Right ventricle myocardium inferior (tissue), 1 donor: ENCODE measurements at regions not wholly inside any gene's neighbourhood (a gene's known extent, or its start where the extent isn't known, plus 50 kb on each side); places are given as distances from the start of the nearest gene placed in this dataset.

ENCODE experiments used
- ATAC-seq: fragments of 200-7000 bp; cut with Tn5 transposase; one replicate; pipeline ENCODE4 v1.9.1; 2020; ENCODE audit warnings: mild to moderate bottlenecking, moderate library complexity
- DNase-seq: peaks from one replicate; pipeline ENCODE4 v3.0.0; 2021; ENCODE audit errors: missing footprints
- intact Hi-C: fragments of 100-400 bp; cut with DNase I; formaldehyde crosslinking; loops from one replicate; pipeline ENCODE4 v1.11.0; 2022
- donor health status: DM: no; HTN: yes; CAD: no; lungs with severe emphysema.

DNA sequence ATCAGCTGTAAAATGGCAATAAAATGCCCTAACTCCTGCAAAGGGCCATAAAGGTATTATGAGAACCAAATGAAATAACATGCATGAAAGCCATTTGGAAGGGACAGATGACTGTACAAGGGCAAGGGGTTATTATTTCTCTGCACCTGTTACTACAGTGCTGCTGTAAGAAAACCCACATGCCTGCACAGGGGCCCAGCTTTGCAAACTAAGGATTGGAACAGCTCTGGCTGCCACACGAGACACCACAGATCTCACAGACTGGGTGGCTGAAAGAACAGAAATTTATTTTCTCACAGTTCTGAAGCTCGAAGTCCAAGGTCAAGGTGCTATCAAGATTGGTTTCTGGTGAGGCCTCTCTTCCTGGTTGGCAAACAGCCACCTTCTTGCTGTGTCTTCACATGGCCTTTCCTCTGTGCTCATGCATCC, 409.0 kb upstream of the NRP1 start:
- DNase-seq (no peak), ATAC-seq (no peak)
- intact Hi-C loops: no loop called here

DNA sequence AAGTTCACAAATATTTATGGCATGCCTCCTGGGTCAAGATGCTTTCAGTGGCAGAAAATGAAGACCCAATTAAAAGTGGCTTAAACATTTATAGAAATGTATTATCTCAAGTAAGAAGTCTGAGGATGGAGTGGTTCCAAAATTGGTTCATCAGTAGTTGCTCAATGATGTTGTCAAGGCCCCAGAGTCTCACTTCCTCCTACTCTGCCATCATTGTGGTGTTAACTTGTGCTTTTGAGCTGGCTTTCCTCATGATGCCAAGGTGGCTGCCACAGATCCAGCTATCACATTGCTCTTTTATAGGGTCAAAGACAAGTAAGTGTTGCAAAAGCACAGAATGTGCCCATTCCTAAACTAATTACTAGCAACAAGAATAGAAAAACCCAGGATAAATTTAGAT, 404.6 kb upstream of the NRP1 start:
- intact Hi-C loops: no loop called here
- no peak for DNase-seq
- no peak for ATAC-seq

DNA sequence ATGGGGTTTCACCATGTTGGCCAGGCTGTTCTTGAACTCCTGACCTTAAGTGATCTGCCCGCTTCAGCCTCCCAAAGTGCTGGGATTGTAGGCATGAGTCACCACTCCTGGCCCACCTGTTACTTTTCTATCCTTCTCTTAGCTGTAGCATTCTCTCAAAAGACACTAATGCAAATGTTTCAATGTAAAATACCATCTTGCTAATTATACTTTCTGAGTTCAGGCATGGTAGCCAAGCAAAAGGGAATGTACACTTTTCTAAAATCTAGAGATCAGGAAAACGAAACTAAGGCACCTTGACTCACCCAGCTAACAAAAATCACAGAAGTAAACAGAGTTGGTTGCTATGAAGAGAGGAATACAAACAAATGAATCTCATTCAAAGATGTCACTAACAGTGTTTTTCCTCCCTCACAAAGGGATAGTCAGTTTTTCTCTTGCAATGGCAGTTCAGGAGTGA, 401.0 kb upstream of the NRP1 start:
- DNase-seq (no peak), ATAC-seq (no peak)
- intact Hi-C loops: no loop called here

DNA sequence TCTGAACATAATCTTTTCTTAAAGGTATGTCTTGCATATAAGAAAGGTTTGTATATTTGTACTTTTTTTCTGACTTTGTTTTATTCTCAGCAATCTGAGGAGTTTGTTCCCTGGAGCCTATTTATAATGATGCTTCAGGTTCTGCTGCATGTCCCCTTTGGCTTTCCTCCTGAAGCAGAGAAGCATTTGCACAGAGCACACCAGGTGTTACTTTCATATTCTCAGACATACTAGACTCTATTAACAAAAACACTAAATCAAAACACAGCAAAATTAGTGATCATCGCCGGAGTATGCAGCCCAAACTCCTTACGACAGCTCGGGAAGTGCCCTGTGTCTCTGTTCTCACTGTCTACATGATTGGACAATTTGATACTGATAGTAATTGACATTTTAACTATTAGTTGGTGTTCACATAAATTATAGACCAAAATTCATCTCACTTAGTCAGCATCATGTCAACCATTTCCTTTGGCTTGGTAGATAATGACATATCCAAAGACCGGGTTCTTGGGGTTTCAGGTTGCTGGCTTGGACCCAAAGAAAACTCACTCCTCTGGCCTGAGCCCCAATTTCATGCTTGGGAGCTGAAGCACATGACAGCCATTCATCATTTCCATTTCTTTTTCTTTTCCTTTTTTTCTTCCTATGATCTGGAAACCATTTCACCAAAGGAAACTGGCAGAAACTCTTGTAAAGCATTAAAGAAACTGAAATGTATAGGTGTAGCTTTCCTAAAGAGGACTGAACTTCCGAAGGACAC, 400.1 kb upstream of the NRP1 start:
- ATAC-seq (no peak), DNase-seq (no peak)
- intact Hi-C loops: no loop called here

DNA sequence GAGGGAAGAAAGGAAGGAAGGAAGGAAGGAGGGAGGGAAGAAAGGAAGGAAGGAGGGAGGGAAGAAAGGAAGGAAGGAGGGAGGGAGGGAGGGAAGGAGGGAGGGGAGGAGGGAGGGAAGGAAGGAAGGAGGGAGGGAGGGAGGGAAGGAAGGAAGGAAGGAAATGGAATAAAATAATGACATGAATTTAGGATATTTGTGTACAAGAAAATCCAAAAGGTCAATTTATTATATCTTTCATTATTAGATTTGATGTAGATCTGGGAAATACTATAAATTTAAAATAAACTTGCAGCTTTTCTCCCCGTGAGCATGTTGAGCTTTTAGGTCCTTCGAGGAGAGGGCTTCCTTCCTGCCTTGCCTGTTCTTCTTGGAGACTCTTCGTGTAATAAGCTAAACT, 398.6 kb upstream of the NRP1 start:
- DNase-seq (no peak), ATAC-seq (no peak)
- intact Hi-C loops: no loop called here

DNA sequence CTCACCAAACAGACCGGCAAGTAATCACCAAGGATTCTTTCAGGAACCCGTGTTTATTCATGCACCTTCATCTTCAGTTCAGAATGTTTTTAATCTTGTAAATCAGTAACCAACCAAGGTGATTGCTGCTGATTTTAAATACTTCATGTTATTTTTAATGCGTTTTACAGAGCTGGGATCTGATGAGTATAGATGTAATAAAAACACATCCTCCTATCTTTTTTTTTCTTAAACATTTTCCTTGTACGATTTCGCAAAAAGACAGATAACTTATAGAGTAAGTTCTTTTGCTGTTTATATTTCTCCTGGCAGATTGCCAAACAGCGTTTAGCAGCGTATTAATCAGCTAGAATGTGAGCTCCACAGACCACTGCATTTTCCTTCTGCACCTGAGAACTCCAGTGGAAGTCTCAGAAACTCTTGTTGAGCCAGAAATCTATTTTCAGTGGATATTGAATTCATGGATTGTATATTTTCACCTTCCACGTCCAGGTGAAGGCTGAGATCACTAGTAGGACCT, 397.8 kb upstream of the NRP1 start:
- ATAC-seq (no peak), DNase-seq (no peak)
- intact Hi-C loops: no loop called here

DNA sequence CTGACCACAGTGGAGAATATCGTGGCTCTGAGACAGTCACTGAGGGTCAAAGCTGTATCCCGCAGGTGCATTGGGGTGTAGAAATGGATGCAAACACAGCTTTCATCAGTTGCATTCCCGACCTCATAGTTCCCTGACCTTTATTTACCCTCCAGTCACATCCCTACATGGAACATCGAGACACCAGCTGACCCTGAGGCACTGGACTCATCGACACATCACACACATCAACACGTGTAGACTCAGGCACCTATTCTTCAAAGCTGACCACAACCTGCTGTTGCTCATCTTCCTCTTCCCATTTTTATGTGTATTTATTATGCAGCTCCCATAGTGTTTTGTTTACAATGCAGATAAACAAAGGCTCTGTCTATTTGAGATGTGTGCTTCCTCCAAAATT, 396.9 kb upstream of the NRP1 start:
- ATAC-seq (no peak), DNase-seq (no peak)
- intact Hi-C loops: no loop called here

DNA sequence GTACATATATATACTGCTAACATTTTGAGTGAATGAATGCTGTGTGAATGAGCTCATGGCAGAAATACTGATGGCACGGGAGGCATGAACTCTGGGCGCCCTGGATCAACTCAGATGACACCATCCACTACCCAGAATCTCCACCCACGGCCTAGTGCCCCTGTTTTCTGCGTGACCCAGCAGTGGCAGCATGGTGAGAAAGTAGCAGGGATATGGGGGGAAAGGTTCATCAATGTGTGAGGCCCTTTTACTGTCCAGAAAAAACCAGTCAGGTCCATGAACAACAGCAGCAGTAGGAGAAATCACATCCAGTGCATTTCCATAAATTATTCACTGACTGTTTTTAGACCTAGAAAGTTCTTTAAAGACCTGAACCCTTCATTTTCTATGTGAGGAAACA, 391.0 kb upstream of the NRP1 start:
- no peak for DNase-seq
- no peak for ATAC-seq
- intact Hi-C loops: no loop called here

DNA sequence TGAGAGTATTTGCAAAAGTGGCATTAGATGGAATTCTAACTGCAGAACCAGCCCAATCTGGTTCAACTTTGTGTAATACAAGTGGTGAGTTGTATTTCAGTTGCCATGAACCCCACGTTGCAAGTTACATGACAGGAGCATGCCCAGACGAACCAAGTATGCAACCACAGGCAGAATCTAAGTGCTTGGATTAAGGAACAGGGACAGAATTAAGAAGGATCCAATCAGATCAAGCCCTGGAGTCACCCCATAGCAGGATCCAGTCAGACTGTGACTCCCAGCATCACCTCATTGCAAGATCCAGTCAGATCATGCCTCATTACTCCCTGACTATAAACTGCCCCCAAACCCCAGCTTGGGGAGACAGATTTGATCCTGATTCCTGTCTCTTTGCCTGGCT, 388.7 kb upstream of the NRP1 start:
- DNase-seq (no peak), ATAC-seq (no peak)
- intact Hi-C loops: loop anchor here (5.0 kb wide), 1 partner anchor 74 kb away; no protein-coding TSS in a partner anchor

DNA sequence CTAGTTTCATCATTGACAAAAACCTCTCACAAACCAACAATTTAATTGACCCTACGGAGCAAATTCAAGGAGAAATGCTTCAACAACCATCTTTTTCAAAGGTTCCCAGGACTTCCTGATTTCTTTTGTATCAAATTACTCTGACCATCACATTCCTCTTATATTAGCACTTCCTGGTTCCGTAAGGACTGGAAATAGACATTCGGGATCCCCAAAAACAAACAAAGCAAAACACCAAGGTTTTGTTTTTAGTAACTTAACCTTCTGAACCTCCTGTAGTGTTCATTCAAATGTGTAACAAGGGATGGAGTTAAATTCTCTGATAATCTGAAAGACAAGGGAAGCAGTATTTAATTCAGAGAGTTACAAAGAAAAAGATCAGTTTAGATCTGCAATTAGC, 387.6 kb upstream of the NRP1 start:
- intact Hi-C loops: loop anchor here (5.0 kb wide), 1 partner anchor 75 kb away; no protein-coding TSS in a partner anchor
- no peak for ATAC-seq
- DNase-seq: no peak

DNA sequence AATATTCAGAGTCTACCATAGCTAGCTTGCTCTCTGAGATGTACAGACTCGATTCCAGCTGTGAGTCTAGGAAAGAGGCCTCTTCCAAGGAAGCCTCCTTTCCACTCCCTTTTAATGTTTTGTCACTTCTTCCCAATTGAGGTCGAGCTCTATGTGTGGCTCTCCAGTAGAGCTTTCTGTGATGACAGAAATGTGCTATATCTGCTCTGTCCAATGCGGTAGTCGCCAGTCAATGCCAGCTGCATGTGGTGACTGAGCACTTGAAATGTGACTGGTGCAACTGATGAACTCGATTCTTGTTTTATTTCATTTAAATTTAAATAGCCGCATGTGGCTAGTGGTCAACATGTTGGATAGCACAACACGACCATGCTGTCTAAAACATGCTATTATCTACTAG, 387.0 kb upstream of the NRP1 start:
- intact Hi-C loops: loop anchor here (5.0 kb wide), 1 partner anchor 76 kb away; no protein-coding TSS in a partner anchor
- DNase-seq: no peak
- ATAC-seq: peak; percentile 63

DNA sequence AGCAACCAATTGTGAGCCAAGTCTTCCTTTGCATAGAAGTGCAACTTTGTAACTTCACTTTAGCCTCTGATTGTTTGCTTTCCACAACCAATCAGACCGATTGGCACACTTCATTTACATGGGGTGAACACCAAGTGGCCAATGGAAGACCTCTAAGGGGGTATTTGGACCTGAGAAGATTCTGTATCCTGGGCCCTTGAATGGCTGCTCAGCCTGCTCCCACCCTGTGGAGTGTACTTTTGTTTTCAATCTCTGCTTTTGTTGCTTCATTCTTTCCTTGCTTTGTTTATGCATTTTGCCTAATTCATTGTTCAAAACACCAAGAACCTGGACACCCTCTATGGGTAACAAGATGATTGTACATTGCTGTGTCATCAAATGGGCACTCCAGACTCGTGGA, 385.7 kb upstream of the NRP1 start:
- no peak for ATAC-seq
- intact Hi-C loops: loop anchor here (5.0 kb wide), 1 partner anchor 77 kb away; no protein-coding TSS in a partner anchor
- DNase-seq: no peak

DNA sequence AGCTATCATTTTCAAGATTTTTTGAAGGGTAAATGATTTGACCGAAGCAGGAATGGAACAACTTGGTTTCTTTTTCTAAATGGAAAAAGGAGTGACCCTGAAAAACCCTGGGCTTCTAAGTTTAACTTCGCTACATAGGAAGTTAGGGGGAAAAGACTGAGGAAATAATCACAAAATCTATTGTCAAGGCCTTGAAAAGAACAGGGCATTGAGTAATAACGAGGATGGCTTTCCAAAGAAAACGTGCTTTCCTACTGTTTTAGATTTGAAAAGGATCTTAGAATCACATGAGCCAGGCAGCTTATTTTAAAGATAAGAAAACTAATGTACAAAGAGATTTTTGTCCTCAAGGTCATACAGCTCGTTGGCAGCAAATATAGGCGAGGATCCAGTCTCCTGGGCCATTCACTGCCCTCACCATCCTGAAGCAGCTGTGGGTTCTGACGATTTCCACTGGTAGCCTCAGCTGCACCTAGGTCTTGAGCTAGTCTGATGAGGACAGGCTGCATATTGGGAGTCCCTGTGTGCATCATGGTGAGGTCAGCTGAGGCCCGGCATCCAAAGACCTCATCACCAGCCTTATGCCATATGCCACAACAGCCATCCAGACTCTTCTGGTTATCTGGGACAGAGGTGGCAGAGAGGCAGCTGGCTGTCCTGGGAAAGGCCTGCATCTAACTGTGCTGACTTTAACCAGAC, 384.7 kb upstream of the NRP1 start:
- intact Hi-C loops: loop anchor here (5.0 kb wide), 1 partner anchor 382 kb away; no protein-coding TSS in a partner anchor
- DNase-seq: no peak
- peak; percentile 53 for ATAC-seq

DNA sequence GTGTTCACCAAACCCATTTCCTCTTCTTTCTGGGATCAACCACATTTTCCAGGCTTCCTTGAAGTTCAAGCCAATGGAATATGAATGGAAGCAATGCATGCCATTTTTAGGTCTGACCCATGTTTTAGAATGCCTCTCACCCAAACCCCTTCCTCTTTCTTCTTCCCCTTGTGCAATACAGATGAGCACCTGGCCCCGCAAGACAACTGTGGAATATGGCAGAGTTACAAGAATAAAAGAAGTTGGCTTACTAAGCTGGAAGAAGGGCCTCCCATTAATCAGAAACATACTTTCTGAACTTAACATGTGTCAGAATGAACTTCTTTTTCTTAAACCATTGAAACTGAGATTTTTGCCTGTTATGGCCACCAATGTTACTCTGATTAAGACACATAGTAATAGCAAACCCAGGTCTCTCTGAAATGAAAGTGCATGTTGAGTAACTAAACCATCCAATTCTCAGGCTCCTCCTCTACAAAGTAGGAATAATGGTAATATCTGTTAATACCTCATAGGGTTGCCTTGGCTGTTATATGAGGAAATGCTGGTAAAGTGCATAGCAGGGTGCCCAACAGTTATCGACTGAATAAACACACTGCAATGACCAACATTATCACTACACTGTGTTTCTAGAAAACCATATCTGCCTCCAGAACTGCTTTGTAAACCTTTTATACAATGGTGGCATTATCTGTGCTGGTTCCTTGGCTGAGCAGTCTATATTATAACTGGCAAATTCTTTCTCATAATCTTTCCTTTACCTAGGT, 382.2 kb upstream of the NRP1 start:
- no peak for ATAC-seq
- intact Hi-C loops: loop anchor here (5.0 kb wide), 1 partner anchor 379 kb away; no protein-coding TSS in a partner anchor
- no peak for DNase-seq

DNA sequence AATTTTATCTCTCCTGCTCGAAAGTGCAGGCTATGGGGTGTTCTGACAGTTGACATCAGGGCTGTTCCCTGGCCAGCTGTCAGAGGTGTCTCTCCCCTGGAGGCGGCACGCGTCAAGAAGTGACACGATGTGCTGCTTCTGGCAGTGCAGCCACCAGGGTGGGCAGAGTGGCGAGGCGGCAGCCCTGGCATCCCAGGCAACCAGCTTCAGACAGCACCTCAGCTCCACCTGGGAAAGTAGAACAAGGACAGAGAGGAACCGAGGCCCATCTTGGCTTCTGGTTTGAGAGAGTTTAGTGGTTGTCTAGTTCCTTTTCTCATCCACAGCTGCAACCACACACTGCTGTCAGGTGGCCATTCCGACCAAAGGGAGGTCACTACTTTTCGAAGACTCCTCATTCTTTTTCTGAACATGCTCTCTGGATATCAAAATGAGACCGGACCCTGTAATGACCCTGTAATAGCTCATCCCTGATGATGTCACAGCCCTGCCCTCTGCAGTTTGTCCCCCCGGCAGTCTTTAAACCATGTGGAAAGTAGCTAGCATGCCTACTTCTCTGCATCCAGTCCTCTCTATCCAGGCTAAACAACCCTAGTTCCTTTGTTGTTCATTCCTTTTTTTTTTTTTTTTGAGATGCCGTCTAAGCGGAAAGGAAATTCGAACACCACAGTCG, 381.0 kb upstream of the NRP1 start:
- intact Hi-C loops: loop anchor here (5.0 kb wide), 1 partner anchor 378 kb away; no protein-coding TSS in a partner anchor
- no peak for DNase-seq

DNA sequence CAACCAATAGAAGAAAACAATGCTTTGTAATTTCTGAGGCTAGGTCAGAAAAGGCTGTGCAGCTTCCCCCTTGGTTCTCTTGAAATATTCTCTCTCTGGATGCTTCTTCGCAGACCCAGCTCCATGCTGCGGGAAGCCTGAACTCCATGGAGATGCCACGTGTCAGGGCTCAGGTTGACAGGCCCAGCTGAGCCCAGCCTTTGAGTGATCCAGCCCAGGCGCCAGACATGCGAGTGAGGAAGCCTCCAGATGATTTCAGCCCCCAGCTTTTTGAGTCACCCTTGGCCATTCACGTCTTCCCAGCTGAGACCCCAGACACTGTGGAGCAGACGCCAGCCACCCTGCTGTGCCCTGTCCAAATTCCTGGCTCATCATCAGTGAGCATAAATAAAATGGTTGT, 378.4 kb upstream of the NRP1 start:
- ATAC-seq (no peak), DNase-seq (no peak)
- intact Hi-C loops: no loop called here

More for the DNA sequence above, 381.0 kb upstream of the NRP1 start:
- peak; percentile 73 for ATAC-seq

DNA sequence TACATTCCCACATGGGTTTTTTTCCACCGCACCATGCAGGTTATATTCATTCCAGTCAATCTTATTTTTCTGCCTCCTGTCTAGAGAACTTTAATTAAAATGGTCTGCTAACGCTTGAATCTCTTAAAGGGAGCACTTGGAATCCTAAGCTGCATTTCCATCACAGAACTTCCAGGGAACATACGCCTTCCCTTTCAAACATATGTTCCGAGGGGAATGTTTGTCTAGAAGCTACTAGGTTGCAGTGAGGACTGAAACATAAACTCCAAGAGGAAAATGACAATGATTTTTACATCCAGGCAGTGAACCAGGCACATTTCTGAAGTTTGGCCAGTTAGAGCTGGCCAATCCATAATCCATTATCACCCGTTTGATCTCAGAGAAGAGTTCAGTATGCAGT, 375.5 kb upstream of the NRP1 start:
- DNase-seq: no peak
- no peak for ATAC-seq
- intact Hi-C loops: no loop called here

DNA sequence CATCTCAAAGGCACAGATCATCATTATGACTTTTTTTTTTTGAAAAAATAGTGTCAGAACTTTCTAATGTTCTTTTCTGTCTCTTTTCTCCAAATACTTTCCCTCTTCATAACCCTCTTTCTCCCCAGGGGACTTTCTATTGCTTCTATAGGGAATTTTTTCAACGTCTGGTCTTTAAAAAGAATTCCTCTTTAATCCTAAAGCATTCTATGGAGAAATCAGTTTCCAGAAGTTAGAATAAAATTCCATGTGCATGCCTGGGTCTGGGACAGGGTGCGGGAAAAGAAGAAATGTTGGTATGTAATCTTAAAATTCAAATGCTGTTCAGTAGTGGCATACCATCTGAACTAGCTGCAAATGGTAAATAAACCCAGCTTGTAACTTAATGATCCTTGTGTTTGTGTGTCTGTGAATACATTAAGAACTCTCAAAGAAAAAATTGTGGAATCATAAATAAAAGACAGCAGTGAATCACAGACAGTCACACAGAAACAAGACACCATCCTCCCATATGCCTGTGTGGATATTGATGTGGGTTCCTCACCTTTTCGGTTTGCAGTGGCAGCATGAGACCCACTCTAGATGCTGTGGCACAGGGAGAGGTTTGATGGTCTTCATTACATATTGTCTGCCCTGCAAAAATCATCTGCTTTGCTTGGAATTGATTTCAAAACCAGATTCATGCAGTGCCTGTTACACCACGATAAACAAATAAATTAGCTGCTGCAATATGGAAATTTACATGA, 374.7 kb upstream of the NRP1 start:
- intact Hi-C loops: no loop called here
- no peak for DNase-seq
- ATAC-seq: no peak
